ENCODE measurements at regions not wholly inside any gene's neighbourhood (a gene's known extent, or its start where the extent isn't known, plus 50 kb on each side); places are given as distances from the start of the nearest gene placed in this dataset.

DNA sequence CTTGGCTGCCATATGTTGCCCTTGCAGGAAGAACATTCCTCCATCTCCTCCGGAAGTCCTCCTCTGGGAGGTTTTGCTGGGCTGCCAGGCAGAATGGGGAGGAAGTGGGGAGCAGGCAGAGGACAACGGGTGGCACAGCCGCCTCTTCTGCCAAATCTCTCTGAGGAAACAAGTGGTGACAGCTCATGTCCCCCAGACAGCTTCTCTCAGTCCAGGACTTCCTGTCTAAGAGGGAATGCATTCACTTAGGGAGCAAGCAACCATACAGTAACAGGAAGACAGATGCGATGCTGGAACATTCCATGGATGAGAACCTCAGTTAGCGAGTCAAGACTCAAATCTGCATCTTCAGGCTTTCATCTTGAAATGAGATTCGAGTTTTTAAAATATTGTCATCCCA lies 701.0 kb downstream of the SEMA5A start:
- TF ChIP-seq, protein P1, sequence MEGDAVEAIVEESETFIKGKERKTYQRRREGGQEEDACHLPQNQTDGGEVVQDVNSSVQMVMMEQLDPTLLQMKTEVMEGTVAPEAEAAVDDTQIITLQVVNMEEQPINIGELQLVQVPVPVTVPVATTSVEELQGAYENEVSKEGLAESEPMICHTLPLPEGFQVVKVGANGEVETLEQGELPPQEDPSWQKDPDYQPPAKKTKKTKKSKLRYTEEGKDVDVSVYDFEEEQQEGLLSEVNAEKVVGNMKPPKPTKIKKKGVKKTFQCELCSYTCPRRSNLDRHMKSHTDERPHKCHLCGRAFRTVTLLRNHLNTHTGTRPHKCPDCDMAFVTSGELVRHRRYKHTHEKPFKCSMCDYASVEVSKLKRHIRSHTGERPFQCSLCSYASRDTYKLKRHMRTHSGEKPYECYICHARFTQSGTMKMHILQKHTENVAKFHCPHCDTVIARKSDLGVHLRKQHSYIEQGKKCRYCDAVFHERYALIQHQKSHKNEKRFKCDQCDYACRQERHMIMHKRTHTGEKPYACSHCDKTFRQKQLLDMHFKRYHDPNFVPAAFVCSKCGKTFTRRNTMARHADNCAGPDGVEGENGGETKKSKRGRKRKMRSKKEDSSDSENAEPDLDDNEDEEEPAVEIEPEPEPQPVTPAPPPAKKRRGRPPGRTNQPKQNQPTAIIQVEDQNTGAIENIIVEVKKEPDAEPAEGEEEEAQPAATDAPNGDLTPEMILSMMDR (IDR thresholded peaks at IDR 0.05) = no peak
- no peak for TF ChIP-seq SREBF2 (IDR thresholded peaks at IDR 0.05)
- TF ChIP-seq SMC3 (IDR thresholded peaks at IDR 0.05) = no peak
- no peak for TF ChIP-seq MYC (IDR thresholded peaks at IDR 0.05; ENCODE audit: borderline replicate concordance, low read length)
- TF ChIP-seq RAD21 (conservative IDR thresholded peaks at IDR 0.05 in 1 of 2, IDR thresholded peaks at IDR 0.05 in 1 of 2) = no peak
- no peak for TF ChIP-seq RNF2 (IDR thresholded peaks at IDR 0.05; ENCODE audit: borderline replicate concordance, low read depth)
- TF ChIP-seq, protein P2, sequence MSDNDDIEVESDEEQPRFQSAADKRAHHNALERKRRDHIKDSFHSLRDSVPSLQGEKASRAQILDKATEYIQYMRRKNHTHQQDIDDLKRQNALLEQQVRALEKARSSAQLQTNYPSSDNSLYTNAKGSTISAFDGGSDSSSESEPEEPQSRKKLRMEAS (IDR thresholded peaks at IDR 0.05) = no peak
- TF ChIP-seq, protein P3, sequence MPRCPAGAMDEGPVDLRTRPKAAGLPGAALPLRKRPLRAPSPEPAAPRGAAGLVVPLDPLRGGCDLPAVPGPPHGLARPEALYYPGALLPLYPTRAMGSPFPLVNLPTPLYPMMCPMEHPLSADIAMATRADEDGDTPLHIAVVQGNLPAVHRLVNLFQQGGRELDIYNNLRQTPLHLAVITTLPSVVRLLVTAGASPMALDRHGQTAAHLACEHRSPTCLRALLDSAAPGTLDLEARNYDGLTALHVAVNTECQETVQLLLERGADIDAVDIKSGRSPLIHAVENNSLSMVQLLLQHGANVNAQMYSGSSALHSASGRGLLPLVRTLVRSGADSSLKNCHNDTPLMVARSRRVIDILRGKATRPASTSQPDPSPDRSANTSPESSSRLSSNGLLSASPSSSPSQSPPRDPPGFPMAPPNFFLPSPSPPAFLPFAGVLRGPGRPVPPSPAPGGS (IDR thresholded peaks at IDR 0.05) = no peak
- TF ChIP-seq, protein P4, sequence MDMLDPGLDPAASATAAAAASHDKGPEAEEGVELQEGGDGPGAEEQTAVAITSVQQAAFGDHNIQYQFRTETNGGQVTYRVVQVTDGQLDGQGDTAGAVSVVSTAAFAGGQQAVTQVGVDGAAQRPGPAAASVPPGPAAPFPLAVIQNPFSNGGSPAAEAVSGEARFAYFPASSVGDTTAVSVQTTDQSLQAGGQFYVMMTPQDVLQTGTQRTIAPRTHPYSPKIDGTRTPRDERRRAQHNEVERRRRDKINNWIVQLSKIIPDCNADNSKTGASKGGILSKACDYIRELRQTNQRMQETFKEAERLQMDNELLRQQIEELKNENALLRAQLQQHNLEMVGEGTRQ (IDR thresholded peaks at IDR 0.05) = no peak
- TF ChIP-seq POLR2A (IDR thresholded peaks at IDR 0.05; ENCODE audit: low read length) = no peak
- TF ChIP-seq NR3C1 (IDR thresholded peaks at IDR 0.05) = no peak
- TF ChIP-seq TP53 (CRISPR knock-in tag; IDR thresholded peaks at IDR 0.05) = no peak
- no peak for TF ChIP-seq POLR2AphosphoS2 (conservative IDR thresholded peaks at IDR 0.05; ENCODE audit: low read length)
- TF ChIP-seq, protein P5, sequence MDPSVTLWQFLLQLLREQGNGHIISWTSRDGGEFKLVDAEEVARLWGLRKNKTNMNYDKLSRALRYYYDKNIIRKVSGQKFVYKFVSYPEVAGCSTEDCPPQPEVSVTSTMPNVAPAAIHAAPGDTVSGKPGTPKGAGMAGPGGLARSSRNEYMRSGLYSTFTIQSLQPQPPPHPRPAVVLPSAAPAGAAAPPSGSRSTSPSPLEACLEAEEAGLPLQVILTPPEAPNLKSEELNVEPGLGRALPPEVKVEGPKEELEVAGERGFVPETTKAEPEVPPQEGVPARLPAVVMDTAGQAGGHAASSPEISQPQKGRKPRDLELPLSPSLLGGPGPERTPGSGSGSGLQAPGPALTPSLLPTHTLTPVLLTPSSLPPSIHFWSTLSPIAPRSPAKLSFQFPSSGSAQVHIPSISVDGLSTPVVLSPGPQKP (IDR thresholded peaks at IDR 0.05; ENCODE audit: low read depth, low read length) = no peak
